ENCODE measurements at regions not wholly inside any gene's neighbourhood (a gene's known extent, or its start where the extent isn't known, plus 50 kb on each side); places are given as distances from the start of the nearest gene placed in this dataset.
"Not testable (repeated sequence)": the region's sequence is repeated elsewhere in the genome, so short reads cannot be mapped to it uniquely, and the experiment has no call there.

- TF ChIP-seq EZH2 (IDR thresholded peaks at IDR 0.05; ENCODE audit: low read depth); CTCF (conservative IDR thresholded peaks at IDR 0.05): not testable (repeated sequence)
Measured at GRCh38 chr4:49241295-49241694, 255.2 kb downstream of the CWH43 start.

Measured in PC-9 (cell line).